Inferior parietal cortex (tissue), 1 donor: ENCODE measurements at regions not wholly inside any gene's neighbourhood (a gene's known extent, or its start where the extent isn't known, plus 50 kb on each side); places are given as distances from the start of the nearest gene placed in this dataset.

Experiments
- DNase-seq: peaks from one replicate; pipeline ENCODE4 v3.0.0-alpha.2; 2016; ENCODE audit errors: extremely low spot score

DNA sequence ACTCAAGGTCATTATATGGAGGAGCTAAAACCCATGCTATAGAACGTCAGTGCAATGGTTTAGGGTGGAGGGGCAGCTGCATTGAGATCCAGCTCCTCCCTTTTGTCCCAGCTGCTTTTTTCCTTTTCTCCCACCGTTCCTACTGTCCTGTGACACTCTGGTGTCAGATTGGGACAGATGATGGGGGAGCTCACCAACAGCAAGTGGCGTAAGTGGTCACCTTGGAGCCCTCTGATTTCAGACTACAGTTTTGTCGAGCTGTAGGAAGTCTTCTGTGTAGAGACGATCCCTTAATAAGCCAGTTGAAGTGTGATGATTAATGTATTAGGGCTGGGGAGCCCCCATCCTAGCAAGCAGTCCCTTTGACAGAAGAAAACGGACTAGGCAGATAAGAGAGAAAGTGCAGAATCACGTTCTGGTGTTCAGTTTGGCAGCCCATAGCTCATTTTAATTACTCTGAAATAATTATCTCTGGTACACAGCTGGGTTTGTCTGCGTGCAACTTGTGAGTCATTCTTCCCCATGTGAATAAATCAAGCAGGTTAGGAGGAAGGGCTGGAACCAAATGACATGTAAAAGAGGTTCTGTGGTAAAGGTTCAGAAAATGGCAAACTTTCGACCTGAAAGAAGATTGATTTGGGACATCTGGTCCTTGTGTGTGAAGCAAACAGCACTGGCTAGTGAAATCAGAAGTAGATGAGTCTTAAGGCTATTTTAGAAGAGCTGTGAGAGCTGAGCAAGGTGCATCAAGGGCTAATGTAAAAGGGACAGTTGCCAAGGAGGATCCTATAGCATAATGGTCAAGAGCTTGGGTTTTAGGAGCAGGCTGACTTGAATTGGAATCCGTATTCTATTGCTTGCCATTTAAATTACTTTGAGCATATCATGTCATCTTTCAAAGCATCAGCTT lies 241.4 kb downstream of the EDEM1 start:
- peak; percentile 60 for DNase-seq

DNA sequence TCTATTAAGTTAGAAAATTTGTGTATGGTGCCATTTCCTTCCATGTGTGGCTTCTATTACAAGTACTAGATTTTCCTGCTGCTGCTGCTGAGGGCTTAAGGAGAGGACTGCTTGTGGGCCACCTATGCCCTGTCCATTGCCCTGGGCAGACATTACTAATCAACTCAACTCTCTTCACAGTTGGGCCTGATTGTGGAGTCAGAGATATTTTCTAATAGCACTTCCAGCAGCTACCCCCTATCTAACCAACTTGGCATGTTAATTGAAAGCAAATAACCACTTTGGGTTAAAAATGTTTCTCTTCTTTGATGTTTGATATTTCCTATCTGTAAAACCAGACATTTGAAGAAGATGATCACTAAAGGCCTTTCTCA lies 242.0 kb downstream of the EDEM1 start:
- DNase-seq: no peak

DNA sequence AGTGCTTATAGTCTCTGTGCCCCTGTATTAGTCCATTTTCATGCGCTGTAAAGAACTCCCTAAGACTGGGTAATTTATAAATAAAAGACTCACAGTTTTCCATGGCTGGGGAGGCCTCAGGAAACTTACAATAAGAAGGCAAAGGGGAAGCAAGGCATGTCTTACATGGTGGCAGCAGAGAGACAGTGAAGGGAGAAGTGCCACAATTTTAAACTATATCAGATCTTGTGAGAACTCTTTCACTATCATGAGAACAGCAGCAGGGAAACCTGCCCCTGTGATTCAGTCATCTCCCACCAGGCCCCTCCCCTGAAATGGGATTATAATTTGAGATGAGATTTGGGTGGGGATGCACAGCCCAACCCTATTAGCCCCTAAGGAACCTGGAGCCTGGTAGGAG lies 243.2 kb downstream of the EDEM1 start:
- no peak for DNase-seq

DNA sequence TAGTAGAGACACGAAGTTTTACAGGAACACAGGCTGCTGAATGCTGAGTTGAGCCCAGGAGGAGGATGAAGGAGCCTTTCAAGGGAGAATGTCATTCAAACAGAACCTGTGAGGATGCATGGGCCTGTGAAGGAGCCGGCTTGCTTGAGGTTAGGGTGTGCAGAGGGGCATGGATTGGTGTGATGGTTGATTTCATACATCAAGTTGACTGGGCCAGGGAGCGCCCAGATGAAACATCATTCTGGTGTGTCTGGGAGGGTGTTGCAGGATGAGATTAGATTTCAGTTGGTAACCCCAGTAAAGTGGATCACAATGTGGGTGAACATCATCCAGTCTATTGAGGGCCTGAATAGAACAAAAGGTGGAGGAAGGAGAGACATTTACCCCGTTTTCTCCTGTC lies 243.6 kb downstream of the EDEM1 start:
- DNase-seq: no peak

DNA sequence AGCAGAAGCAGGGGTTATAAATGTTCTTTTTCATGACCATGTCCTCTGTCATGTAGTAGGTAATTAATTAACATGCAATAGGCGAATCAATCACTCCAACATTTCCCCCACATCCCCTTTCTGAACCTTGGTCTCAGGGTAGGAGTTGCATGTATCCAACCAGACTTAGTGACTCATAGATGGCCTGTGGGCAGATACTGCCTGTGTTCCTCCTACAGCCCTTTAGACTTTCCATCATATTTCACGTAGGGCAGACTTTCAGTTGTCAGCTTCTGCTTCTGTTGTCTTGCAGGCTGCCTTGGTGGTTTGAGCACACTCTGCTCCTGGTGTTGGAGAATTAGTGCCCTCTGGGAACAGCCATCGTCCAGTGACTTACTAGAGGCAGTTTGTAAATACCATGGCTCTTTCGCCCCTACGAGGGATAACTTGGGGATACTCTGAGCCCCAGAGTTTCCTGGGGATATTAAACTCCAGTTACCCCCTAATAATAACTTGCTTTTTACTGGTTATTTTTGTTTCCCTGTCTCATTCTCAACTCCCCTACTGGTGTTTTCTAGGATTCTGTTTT lies 244.4 kb downstream of the EDEM1 start:
- DNase-seq: no peak

DNA sequence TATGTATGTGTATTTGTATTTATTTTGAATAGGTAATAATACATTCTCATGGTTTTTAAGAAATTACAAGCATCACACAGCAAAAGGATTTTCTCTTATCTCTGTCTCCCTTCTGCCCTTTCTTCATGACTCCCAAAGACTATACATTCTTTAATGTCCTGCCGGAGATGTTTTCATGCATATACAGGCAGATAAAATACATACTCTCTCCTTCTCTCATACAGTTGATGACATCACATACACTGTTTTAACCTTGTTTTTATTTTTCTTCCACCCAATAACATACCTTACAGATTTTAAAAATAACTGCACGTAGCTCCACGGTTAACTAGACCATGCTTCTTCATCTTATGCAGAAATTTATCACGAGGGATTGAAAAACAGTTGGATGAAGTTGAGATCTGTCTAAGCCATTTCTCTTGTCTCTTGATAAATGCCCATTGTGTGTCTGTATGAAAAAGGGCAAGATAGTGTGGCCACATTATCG lies 249.8 kb downstream of the EDEM1 start:
- no peak for DNase-seq

DNA sequence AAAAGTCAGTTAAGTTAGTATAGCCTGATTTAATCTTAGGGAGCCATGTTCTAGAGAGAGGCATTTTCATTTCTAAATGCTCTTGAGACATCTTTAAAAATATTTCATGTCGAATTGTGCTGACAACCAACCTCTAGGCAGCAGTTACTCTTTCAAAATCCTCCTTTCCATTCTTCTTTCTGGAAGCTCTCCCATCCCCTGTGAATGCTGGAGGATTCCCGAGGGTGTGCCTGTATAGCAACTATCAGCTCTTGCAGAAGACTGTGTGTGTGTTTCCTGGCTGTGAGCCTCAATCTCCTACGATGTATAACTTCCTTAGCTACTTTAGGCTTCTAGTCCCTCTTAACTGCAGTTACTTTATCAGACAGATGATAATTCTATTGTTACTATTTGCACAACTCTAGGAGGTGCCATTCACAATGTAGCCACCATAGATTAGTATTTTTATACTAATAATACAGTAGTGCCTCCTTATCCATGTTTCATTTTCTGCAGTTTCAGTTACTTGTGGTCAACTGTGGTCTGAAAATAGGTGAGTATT lies 250.3 kb downstream of the EDEM1 start:
- DNase-seq: no peak

DNA sequence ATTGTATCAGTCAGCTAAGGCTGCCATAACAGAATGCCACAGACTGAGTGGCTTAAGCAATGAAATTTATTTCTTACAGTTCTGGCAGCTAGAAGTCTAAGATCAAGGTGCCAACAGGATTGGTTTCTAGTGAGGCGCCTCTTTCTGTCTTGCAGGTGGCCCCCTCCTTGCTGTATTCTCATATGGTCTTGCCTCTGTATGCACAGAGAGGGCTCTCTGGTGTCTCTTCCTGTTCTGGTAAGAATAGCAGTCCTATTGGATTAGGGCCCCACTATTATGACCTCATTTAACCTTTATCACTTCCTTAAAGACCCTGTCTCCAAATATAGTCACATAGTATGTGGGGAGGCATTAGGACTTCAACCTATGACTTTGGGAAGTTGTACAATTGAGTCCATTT lies 253.9 kb downstream of the EDEM1 start:
- no peak for DNase-seq

DNA sequence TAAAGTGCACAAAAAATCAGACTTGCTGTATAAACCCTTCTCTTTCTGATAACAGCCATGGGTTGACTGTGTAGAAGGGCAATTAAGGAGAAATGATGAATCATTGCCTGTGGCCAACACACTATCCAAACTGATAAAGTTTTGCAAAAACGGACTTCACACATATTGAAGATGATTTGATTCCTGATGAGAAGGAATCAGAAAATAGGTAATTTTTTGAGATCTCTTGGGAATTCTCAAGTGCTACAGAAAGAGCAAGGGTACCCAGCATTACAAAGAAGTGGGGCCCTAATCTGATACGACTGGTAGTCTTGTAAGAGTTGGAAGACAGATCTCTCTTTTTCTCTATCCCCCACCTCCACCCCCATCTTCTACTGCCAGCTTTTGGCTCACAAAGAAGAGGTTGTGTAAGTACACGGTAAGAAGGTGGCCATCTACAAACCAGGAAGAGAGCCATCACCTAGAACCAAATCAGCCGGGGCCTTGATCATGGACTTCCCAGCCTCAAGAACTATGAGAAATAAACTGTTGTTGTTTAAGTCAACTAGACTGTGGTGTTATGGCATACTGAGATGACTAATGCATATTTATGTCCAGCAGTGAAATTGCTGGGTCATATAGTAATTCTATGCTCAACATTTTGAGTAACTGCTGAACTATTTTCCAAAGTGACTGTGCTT lies 254.7 kb downstream of the EDEM1 start:
- no peak for DNase-seq

DNA sequence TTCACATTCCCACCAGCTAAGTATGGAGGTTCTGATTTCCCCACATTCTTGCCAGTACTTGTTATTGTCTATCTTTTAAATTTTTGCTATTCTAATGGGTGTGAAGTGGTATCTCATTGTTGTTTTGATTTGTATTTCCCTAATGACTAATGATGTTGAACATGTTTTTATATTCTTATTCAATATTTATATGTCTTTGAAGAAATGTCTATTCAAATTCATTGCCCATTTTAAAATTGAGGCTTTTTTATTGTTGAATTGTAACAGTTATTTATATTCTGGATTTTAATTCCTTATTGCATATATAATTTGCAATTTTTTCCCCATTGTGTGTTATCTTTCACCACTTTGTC lies 255.3 kb downstream of the EDEM1 start:
- no peak for DNase-seq

DNA sequence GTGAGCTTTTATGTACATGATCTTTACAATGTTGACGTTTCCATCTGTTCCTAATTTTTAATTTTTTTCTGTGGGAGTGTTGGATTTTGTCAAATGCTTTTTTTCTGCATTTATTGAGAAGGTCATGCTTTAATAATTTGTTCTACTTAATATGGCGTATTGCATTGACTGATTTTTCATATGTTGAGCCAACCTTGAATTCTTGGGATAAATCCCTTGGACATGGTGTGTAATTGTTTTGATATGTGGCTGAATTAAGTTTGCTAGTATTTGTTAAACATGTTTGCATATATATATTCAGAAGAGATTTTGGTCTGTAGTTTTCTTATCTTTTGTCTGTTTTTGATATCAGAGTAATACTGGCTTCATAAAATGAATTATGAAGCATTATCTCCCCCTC lies 256.7 kb downstream of the EDEM1 start:
- DNase-seq: no peak

DNA sequence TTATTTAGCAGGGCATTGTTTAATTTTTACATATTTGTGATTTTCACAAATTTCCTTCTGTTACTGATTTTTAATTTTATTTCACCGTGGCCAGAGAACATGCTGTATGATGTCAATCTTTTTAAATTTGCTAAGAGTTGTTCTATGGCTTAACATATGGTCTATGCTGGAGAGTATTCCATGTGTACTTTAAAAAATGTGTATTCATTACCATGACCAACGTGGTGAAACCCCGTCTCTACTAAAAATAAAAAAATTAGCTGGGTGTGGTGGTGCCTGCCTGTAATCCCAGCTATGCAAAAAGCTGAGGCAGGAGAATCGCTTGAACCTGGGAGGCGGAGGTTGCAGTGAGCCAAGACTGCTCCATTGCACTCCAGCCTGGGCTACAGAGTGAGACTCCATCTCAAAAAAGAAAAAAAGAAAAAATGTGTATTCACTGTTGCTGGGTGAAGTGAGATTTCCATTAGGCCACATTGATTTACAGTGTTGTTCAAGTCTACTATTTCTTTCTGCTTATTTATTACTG lies 258.2 kb downstream of the EDEM1 start:
- DNase-seq: no peak

DNA sequence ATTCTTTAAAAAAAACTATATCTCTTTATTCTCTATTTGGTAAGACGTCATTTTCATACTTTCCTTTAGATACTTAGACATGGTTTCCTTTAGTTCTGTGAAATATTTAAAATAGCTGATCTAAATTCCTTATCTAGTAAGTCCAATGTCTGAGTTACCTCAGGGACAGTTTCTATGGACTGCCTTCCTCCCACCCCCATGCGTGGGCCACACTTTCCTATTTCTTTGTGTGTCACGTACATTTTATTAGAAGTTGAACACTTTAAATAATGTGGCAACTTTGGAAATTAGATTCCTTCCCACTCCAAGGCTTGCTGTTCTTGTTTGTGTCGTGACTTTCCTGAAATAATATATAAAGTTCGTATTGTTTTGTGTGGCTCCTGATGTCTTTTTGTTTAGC lies 260.7 kb downstream of the EDEM1 start:
- no peak for DNase-seq

DNA sequence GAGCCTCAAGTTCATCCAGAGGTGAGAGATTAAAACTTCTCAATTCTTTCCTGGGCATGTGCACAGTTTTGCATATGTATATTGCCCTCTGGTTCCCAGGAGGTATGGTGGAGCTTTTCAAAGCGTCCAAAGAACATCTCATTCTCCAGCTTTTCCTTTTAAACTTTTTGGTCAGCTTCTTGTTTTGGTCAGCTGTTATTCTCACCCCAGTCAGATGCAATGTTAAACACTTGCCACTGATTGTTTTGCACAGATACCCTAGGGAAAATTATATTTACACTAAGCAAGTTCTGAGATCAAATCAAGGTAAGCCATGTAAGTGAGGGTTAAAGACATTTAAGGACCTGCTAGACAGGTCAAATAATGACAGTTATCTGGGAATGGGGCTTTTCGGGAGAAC lies 261.3 kb downstream of the EDEM1 start:
- no peak for DNase-seq

DNA sequence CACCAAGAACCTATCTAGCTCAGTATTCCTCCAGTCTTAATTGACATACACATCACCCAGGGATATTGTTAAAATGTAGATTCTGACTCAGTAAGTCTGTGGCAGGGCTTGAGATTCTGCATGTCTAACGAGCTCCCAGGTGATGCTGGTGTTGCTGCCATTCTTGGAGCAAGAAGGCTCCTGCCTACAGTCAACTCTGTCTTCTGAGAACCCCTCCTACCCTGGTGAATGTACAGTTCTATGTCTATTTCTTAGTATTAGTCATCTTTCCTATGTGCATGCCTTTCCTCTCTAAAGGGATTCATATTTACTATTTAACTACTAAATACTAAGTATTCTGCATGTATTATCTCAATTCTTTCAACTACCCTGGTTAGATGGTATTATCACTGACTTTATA lies 268.7 kb downstream of the EDEM1 start:
- DNase-seq: no peak

DNA sequence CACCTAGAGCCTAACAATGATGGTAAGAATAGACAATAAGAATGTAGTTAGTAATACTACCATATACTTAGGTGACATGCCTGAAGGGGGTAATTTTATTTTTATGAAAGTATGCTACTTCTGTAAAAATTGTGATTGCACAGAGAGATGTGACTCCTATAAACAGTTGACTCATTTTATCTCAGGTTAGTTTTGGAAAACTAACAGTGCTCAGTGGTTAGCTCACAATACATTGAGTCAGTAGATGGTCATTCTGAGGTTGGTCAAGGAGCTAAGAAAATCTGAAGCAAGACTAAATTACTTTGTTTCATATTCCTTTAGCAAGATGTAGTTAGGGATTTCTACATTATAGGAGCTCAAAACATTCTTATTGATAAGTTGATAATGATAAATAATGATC lies 271.0 kb downstream of the EDEM1 start:
- no peak for DNase-seq

DNA sequence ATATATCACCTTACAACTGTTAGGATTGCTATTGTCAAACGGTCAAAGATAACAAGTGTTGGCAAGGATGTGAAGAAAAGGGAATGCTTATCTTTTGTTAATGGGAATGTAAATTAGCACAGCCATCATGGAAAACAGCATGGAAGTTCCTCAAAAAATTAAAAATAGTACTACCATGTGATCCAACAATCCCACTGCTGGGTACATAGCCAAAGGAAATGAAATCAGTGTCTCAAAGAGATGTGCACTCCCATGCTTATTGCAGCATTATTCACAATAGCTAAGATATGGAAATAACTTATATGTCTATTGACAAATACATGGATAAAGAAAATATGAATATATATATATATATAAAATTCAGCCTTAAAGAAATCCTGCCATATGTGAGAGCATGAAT lies 274.6 kb downstream of the EDEM1 start:
- DNase-seq: no peak

DNA sequence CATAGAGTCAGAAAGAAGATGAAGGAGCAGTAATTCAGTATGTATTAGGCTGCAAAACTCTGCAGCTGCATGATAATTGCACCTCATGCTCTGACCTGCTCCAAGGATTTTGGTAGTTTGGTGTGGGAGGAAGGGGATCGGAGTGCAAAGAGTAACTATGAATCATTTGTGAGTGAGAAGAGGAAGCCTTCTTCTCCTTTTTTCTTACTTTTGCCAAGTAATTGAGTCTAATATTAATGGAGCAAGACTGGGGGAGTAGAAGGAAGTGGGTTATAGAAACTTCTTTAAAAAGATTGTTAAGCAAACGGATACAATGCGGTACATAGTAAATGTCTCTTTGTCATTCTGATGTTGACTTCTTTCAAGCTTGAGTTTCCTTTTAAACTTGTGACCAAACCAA lies 276.5 kb downstream of the EDEM1 start:
- no peak for DNase-seq

DNA sequence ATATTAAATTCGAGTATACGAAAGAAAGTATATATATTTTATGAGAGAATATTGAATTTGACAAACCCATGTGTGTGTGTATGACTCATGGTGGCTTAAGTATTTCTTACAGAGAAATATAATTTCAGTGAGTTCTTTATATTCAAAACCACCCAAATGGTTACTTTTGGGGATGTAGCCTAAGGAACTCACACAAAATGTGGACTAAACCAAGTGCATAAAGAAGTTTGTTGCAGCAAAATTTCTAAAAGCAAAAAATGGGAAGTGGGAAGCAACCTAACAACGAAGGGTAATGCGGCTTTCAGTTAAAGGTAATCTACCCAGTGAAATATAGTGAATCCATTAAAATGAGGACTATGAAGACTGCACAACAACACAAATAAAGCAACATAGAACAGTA lies 277.1 kb downstream of the EDEM1 start:
- no peak for DNase-seq

DNA sequence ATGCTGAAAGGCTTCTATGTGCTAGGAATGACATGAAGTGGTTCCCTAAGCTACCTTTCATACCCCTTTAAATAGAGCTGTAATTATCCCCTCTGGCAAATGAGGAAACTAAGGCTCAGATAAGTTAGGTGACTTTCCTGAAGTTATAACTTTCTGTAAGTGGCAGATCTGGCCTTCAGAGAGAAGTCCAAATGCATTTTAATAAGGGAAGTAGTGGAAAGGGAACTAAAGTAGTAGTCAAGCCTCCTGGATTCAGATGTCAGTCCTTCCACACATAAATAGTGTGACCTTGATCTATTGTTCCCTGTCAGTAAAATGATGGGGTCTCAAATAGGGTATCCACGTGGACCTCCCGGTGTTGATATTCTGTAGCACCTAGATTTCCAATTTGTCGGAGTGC lies 277.7 kb downstream of the EDEM1 start:
- no peak for DNase-seq

DNA sequence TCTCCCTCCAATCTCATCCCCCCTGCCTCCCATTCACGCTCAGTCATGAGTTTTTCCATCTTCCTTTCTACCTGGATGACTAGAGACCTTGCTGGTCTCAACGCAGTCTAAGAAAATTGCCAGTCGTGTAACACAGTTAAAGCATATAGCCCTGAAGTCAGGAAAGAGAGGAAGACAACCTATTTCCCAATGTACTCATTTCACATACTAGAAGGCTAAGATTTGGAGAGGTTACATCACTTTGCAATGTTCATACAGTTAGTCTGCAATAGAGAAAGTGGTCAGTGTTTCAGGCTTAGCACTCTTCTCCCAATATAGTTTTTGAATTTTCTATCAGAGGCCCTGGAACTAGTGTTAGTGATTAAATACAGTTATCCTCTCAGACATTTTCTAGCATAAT lies 278.6 kb downstream of the EDEM1 start:
- DNase-seq: no peak

DNA sequence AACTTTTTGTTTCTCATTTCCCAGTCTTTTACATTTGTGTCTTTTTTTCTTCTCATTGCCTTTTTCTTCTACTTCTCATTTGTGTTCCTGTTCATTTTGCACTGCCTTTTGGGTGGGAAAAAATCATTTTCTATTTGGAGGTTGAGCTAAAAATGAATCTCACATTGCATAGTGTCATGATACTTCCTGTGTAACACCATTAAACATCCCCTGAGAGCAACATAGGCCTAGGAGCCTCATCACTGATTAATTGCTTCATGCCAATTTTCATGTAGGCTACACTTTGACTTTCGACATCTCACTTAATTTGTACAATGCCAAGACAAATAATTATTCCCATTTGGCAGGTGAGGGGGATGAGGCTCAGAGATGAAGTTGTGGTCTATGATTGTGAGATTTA lies 279.2 kb downstream of the EDEM1 start:
- DNase-seq: no peak

DNA sequence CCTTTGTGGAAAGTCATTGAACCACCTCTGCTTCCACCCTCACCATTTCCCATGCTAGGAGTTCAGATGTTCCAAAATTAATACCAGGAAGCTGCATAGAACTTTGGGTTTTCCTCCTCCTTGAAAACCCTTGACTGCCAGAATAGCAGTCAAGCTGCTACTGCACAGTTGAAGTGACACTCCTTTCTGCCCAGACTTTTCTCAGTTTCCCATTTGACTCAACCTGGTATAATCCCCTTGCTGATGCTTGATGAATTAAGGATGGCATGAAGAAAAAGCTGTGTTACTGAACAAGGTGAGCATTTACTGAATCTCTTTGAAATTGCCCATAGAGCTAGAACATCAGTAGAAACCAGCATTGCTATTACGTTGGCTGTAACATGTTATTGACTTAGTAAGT lies 286.0 kb downstream of the EDEM1 start:
- no peak for DNase-seq
